DND-41 (cell line): ENCODE measurements at regions not wholly inside any gene's neighbourhood (a gene's known extent, or its start where the extent isn't known, plus 50 kb on each side); places are given as distances from the start of the nearest gene placed in this dataset.

Experiments
- ATAC-seq: fragments of 200-7000 bp; cut with Tn5 transposase; 3 replicates; pipeline ENCODE4 v1.9.1; 2021; ENCODE audit warnings: low read depth; ENCODE audit not compliant: insufficient read depth
- DNase-seq: peaks from one replicate; pipeline ENCODE4 v3.0.0-alpha.2; 2020
- H2AFZ ChIP-seq: 2 replicates; pipeline ENCODE4 v1.6.0; 2012; ENCODE audit warnings: low read depth, low read length
- H3K27ac ChIP-seq: 2 replicates; pipeline ENCODE4 v1.5.1; 2012; ENCODE audit warnings: low read length, inconsistent platforms
- H3K27me3 ChIP-seq: fragments of 200-600 bp; sonication (generic); 2 replicates; pipeline ENCODE4 v1.6.0; 2012; ENCODE audit warnings: low read length, mild to moderate bottlenecking, inconsistent platforms; ENCODE audit not compliant: insufficient read depth, poor library complexity
- H3K36me3 ChIP-seq: 2 replicates; pipeline ENCODE4 v1.5.1; 2012; ENCODE audit warnings: low read length, inconsistent platforms; ENCODE audit not compliant: insufficient read depth
- H3K4me1 ChIP-seq: 2 replicates; pipeline ENCODE4 v1.5.1; 2012; ENCODE audit warnings: mild to moderate bottlenecking, low read length; ENCODE audit not compliant: insufficient read depth
- H3K4me2 ChIP-seq: 2 replicates; pipeline ENCODE4 v1.6.0; 2012; ENCODE audit warnings: mild to moderate bottlenecking, moderate library complexity, low read length, inconsistent platforms; ENCODE audit not compliant: insufficient read depth
- H3K4me3 ChIP-seq, 2 experiments: fragments of 200-600 bp in 1 of 2; shearing (Covaris generic) in 1 of 2; 2 replicates each; pipeline ENCODE4 v1.5.1; 2012 to 2016; ENCODE audit warnings: inconsistent platforms in 2 of 2, low read length in 2 of 2, mild to moderate bottlenecking in 2 of 2, low read depth in 1 of 2, moderate library complexity in 1 of 2
- H3K79me2 ChIP-seq: 2 replicates; pipeline ENCODE4 v1.6.0; 2012; ENCODE audit warnings: low read length, inconsistent platforms; ENCODE audit not compliant: insufficient read depth
- H3K9ac ChIP-seq: 2 replicates; pipeline ENCODE4 v1.6.0; 2012; ENCODE audit warnings: low read depth, mild to moderate bottlenecking, inconsistent platforms, low read length, moderate library complexity
- H3K9me3 ChIP-seq: 2 replicates; pipeline ENCODE4 v1.5.1; 2012; ENCODE audit warnings: low read length, moderate library complexity, mild to moderate bottlenecking, inconsistent platforms; ENCODE audit not compliant: insufficient read depth, severe bottlenecking
- H4K20me1 ChIP-seq: 2 replicates; pipeline ENCODE4 v1.6.0; 2012; ENCODE audit warnings: low read length; ENCODE audit not compliant: insufficient read depth
- EZH2 ChIP-seq: IDR thresholded peaks from 3 replicates; pipeline ENCODE4 v1.6.1; 2012; ENCODE audit warnings: borderline replicate concordance, low read depth, mild to moderate bottlenecking, moderate library complexity, low read length, inconsistent platforms; ENCODE audit not compliant: severe bottlenecking
- TF ChIP-seq, protein P1 (sequence below): IDR thresholded peaks from 2 replicates; pipeline ENCODE4 v1.5.1; 2012; ENCODE audit warnings: borderline replicate concordance, low read length, moderate library complexity, mild to moderate bottlenecking; ENCODE audit not compliant: poor library complexity, severe bottlenecking; ENCODE audit errors: extremely low read depth

DNA sequence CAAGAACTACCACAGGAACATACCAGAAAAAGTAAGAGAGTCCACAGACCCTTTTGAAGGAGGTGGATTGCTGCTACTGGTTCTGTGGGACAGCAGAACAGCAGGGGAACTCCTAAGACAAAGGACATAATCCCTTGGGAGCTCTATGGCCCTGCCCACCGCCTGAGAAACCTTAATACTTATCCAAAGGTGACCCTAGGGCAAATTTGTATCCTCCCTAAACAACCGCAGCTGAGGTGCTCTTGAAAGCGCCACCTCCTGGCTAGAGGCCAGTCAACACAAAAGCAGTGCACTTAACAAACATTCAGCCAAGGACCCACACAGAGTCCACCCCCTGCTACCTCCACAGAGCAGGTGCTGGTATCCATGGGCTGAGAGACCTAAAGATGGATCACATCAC, 136.8 kb downstream of the ADAM29 start:
- H3K4me3 ChIP-seq: no peak overlapping the region
- H2AFZ ChIP-seq: no peak overlapping the region
- H3K79me2 ChIP-seq: no peaks in the 10 kb centered on the region
- H3K4me2 ChIP-seq: no peak overlapping the region
- no peaks in the 10 kb centered on the region for H3K9me3 ChIP-seq
- no peak overlapping the region for H3K9ac ChIP-seq
- TF ChIP-seq, protein P1, sequence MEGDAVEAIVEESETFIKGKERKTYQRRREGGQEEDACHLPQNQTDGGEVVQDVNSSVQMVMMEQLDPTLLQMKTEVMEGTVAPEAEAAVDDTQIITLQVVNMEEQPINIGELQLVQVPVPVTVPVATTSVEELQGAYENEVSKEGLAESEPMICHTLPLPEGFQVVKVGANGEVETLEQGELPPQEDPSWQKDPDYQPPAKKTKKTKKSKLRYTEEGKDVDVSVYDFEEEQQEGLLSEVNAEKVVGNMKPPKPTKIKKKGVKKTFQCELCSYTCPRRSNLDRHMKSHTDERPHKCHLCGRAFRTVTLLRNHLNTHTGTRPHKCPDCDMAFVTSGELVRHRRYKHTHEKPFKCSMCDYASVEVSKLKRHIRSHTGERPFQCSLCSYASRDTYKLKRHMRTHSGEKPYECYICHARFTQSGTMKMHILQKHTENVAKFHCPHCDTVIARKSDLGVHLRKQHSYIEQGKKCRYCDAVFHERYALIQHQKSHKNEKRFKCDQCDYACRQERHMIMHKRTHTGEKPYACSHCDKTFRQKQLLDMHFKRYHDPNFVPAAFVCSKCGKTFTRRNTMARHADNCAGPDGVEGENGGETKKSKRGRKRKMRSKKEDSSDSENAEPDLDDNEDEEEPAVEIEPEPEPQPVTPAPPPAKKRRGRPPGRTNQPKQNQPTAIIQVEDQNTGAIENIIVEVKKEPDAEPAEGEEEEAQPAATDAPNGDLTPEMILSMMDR: no peak
- TF ChIP-seq EZH2: no peak
- no peak overlapping the region for H3K27ac ChIP-seq
- no peaks in the 10 kb centered on the region for H3K4me1 ChIP-seq
- H3K27me3 ChIP-seq: no peaks in the 10 kb centered on the region
- DNase-seq (no peak), ATAC-seq (no peak)
- no peaks in the 10 kb centered on the region for H4K20me1 ChIP-seq
- no peaks in the 10 kb centered on the region for H3K36me3 ChIP-seq

GRCh38 chr4:175062183-175062592, 144.0 kb downstream of the ADAM29 start:
- no peak overlapping the region for H3K9ac ChIP-seq
- no peak for TF ChIP-seq EZH2
- TF ChIP-seq, protein P1: no peak
- no peaks in the 10 kb centered on the region for H4K20me1 ChIP-seq
- ATAC-seq: no peak
- no peak for DNase-seq
- H3K4me2 ChIP-seq: no peak overlapping the region
- H3K9me3 ChIP-seq: no peaks in the 10 kb centered on the region
- H3K36me3 ChIP-seq: no peaks in the 10 kb centered on the region
- H3K79me2 ChIP-seq: no peaks in the 10 kb centered on the region
- H3K4me1 ChIP-seq: no peaks in the 10 kb centered on the region
- no peak overlapping the region for H3K27ac ChIP-seq
- no peaks in the 10 kb centered on the region for H3K27me3 ChIP-seq
- no peak overlapping the region for H3K4me3 ChIP-seq
- H2AFZ ChIP-seq: no peak overlapping the region

GRCh38 chr4:175065228-175065627, 147.1 kb downstream of the ADAM29 start:
- no peak overlapping the region for H3K4me2 ChIP-seq
- TF ChIP-seq, protein P1: no peak
- no peak for TF ChIP-seq EZH2
- ATAC-seq (no peak), DNase-seq (no peak)
- H3K9me3 ChIP-seq: no peaks in the 10 kb centered on the region
- no peak overlapping the region for H2AFZ ChIP-seq
- no peaks in the 10 kb centered on the region for H3K27me3 ChIP-seq
- no peak overlapping the region for H3K9ac ChIP-seq
- H4K20me1 ChIP-seq: no peaks in the 10 kb centered on the region
- no peaks in the 10 kb centered on the region for H3K4me1 ChIP-seq
- no peaks in the 10 kb centered on the region for H3K79me2 ChIP-seq
- no peak overlapping the region for H3K27ac ChIP-seq
- no peaks in the 10 kb centered on the region for H3K36me3 ChIP-seq
- H3K4me3 ChIP-seq: no peak overlapping the region
